Neuronal stem cell (in vitro differentiated cells): ENCODE measurements at regions not wholly inside any gene's neighbourhood (a gene's known extent, or its start where the extent isn't known, plus 50 kb on each side); places are given as distances from the start of the nearest gene placed in this dataset.

Source experiments
- DNase-seq: peaks from one replicate; pipeline ENCODE4 v3.0.0-alpha.2; 2013; ENCODE audit warnings: low spot score
- H2AFZ ChIP-seq: one replicate; pipeline ENCODE4 v1.6.1; 2013; ENCODE audit warnings: mild to moderate bottlenecking, low read length, inconsistent platforms
- H2AK5ac ChIP-seq: 2 replicates; pipeline ENCODE4 v1.6.1; 2013; ENCODE audit warnings: low read depth, mild to moderate bottlenecking, inconsistent platforms, low read length, moderate library complexity, mixed read lengths
- H2BK120ac ChIP-seq: 2 replicates; pipeline ENCODE4 v1.6.1; 2013; ENCODE audit warnings: low read depth, mild to moderate bottlenecking, inconsistent platforms, low read length, moderate library complexity, mixed read lengths
- H2BK12ac ChIP-seq: one replicate; pipeline ENCODE4 v1.6.1; 2013; ENCODE audit warnings: low read length, inconsistent platforms
- H2BK15ac ChIP-seq: 2 replicates; pipeline ENCODE4 v1.6.1; 2013; ENCODE audit warnings: mild to moderate bottlenecking, low read length, inconsistent platforms, mixed read lengths
- H2BK5ac ChIP-seq: one replicate; pipeline ENCODE4 v1.6.1; 2013; ENCODE audit warnings: inconsistent platforms, mild to moderate bottlenecking, low read length, moderate library complexity
- H3K14ac ChIP-seq: one replicate; pipeline ENCODE4 v1.6.1; 2013; ENCODE audit warnings: low read length, inconsistent platforms
- H3K18ac ChIP-seq: 2 replicates; pipeline ENCODE4 v1.6.1; 2013; ENCODE audit warnings: low read length, inconsistent platforms
- H3K23ac ChIP-seq: 2 replicates; pipeline ENCODE4 v1.6.1; 2013; ENCODE audit warnings: low read depth, mild to moderate bottlenecking, mixed read lengths, low read length, inconsistent platforms; ENCODE audit not compliant: poor library complexity
- H3K27ac ChIP-seq: replicated peaks from 3 replicates; pipeline ENCODE4 v1.5.1; 2013; ENCODE audit warnings: low read length, inconsistent platforms
- H3K27me3 ChIP-seq, 3 experiments: 2 replicates each; pipeline ENCODE4 v1.6.1; 2013; ENCODE audit warnings: low read length in 3 of 3, mild to moderate bottlenecking in 2 of 3, inconsistent platforms in 1 of 3, low read depth in 1 of 3, mixed read lengths in 1 of 3, moderate library complexity in 1 of 3; ENCODE audit not compliant: control insufficient read depth in 3 of 3, insufficient read depth in 3 of 3
- H3K36me3 ChIP-seq, 2 donors: replicated peaks in 1 of 2; 2 replicates each; pipeline ENCODE4 v1.6.1; 2013; ENCODE audit warnings: low read length in 2 of 2; ENCODE audit not compliant: control insufficient read depth in 2 of 2, insufficient read depth in 2 of 2
- H3K4ac ChIP-seq: 2 replicates; pipeline ENCODE4 v1.6.1; 2013; ENCODE audit warnings: inconsistent platforms, mild to moderate bottlenecking, low read length, moderate library complexity
- H3K4me1 ChIP-seq, 2 donors: 1 replicate in 1 of 2; 2 replicates in 1 of 2; pipeline ENCODE4 v1.6.1; 2013; ENCODE audit warnings: low read length in 2 of 2, low read depth in 1 of 2; ENCODE audit not compliant: control insufficient read depth in 2 of 2, insufficient read depth in 1 of 2
- H3K4me2 ChIP-seq: one replicate; pipeline ENCODE4 v1.6.1; 2013; ENCODE audit warnings: mild to moderate bottlenecking, low read length, inconsistent platforms; ENCODE audit not compliant: insufficient read depth, poor library complexity, severe bottlenecking
- H3K4me3 ChIP-seq, 2 donors: 2 replicates each; pipeline ENCODE4 v1.5.1; 2013; ENCODE audit warnings: low read length in 2 of 2, mild to moderate bottlenecking in 2 of 2, inconsistent platforms in 1 of 2, moderate library complexity in 1 of 2
- H3K79me1 ChIP-seq: one replicate; pipeline ENCODE4 v1.6.1; 2013; ENCODE audit warnings: low read depth, mild to moderate bottlenecking, inconsistent platforms, low read length, moderate library complexity
- H3K9ac ChIP-seq: one replicate; pipeline ENCODE4 v1.6.1; 2013; ENCODE audit warnings: mild to moderate bottlenecking, low read depth, low read length, inconsistent platforms; ENCODE audit not compliant: poor library complexity
- H3K9me3 ChIP-seq, 2 donors: replicated peaks in 1 of 2; 2 replicates each; pipeline versions ENCODE3 to v1.6.1; 2013; ENCODE audit warnings: low read length in 2 of 2, mild to moderate bottlenecking in 2 of 2, inconsistent platforms in 1 of 2, low read depth in 1 of 2, mixed read lengths in 1 of 2, moderate library complexity in 1 of 2; ENCODE audit not compliant: control insufficient read depth in 2 of 2, insufficient read depth in 1 of 2
- H4K8ac ChIP-seq: one replicate; pipeline ENCODE4 v1.6.1; 2013; ENCODE audit warnings: low read depth, mild to moderate bottlenecking, inconsistent platforms, low read length, moderate library complexity
- H4K91ac ChIP-seq: one replicate; pipeline ENCODE4 v1.6.1; 2013; ENCODE audit warnings: low read length, low read depth, mild to moderate bottlenecking, inconsistent platforms; ENCODE audit not compliant: poor library complexity
- WGBS, 2 donors: extraction: QIAGEN DNeasy Blood & Tissue Kit; methylation state at CpG; one replicate each; pipeline ENCODE4 v1.1.7; 2013; ENCODE audit warnings: missing lambda C conversion rate in 2 of 2, mixed read lengths in 1 of 2; ENCODE audit not compliant: insufficient read length in 2 of 2, insufficient replicate concordance in 1 of 2; ENCODE audit errors: extremely low coverage in 2 of 2; 5-methylcytosine and 5-hydroxymethylcytosine counted together

- H3K27ac ChIP-seq, result no peak overlapping the region
- H3K4me2 ChIP-seq, result no peak overlapping the region
- WGBS, 2 donors, result no CpG with 5 or more reads among the region's 1 CpG
- H3K4me3 ChIP-seq, result no peak overlapping the region
- no peaks in the 10 kb centered on the region for H3K79me1 ChIP-seq
- H2AFZ ChIP-seq, result no peak overlapping the region
- no peaks in the 10 kb centered on the region for H3K27me3 ChIP-seq
- H3K23ac ChIP-seq, result no peak overlapping the region
- H3K18ac ChIP-seq, result no peak overlapping the region
- H3K9me3 ChIP-seq, result no peaks in the 10 kb centered on the region
- H2AK5ac ChIP-seq, result no peak overlapping the region
- H2BK15ac ChIP-seq, result no peak overlapping the region
- no peak overlapping the region for H2BK5ac ChIP-seq
- no peak overlapping the region for H3K4ac ChIP-seq
- no peak overlapping the region for H4K91ac ChIP-seq
- H2BK12ac ChIP-seq, result no peak overlapping the region
- no peak overlapping the region for H2BK120ac ChIP-seq
- peaks cover 0 to 3% of the 10 kb centered on the region in 2 donors for H3K4me1 ChIP-seq
- no peak for DNase-seq
- no peak overlapping the region for H3K9ac ChIP-seq
- no peak overlapping the region for H4K8ac ChIP-seq
- H3K36me3 ChIP-seq, result no peaks in the 10 kb centered on the region
- H3K14ac ChIP-seq, result no peak overlapping the region
These were observed 215.2 kb upstream of the KLF4 start for GRCh38 chr9:107704774-107705173.

GRCh38 chr9:107703651-107704050, 214.1 kb upstream of the KLF4 start:
- Histone ChIP-seq H3K18ac (no peak overlapping the region), H3K4me2 (no peak overlapping the region), H3K36me3 (no peaks in the 10 kb centered on the region), H2BK12ac (no peak overlapping the region), H3K9ac (no peak overlapping the region), H2BK5ac (no peak overlapping the region), H3K9me3 (no peaks in the 10 kb centered on the region), H3K4me3 (no peak overlapping the region), H2AK5ac (no peak overlapping the region), H2BK15ac (no peak overlapping the region), H2AFZ (no peak overlapping the region), H3K27me3 (no peaks in the 10 kb centered on the region), H3K27ac (no peak overlapping the region), H4K8ac (no peak overlapping the region), H3K4ac (no peak overlapping the region), H2BK120ac (no peak overlapping the region), H3K23ac (no peak overlapping the region), H3K4me1 (peaks cover 0 to 3% of the 10 kb centered on the region in 2 donors), H4K91ac (no peak overlapping the region), H3K14ac (no peak overlapping the region), H3K79me1 (no peaks in the 10 kb centered on the region)
- no peak for DNase-seq

- no peak overlapping the region for H2BK12ac ChIP-seq
- no peak overlapping the region for H3K9ac ChIP-seq
- no peak overlapping the region for H3K18ac ChIP-seq
- no peak overlapping the region for H3K23ac ChIP-seq
- peaks cover 0 to 2% of the 10 kb centered on the region in 2 donors for H3K4me1 ChIP-seq
- H3K4me2 ChIP-seq, result no peak overlapping the region
- no peak for DNase-seq
- H2BK120ac ChIP-seq, result no peak overlapping the region
- no CpG with 5 or more reads among the region's 5 CpGs for WGBS, 2 donors
- no peaks in the 10 kb centered on the region for H3K79me1 ChIP-seq
- no peak overlapping the region for H4K8ac ChIP-seq
- no peak overlapping the region for H4K91ac ChIP-seq
- no peaks in the 10 kb centered on the region for H3K36me3 ChIP-seq
- no peak overlapping the region for H2BK15ac ChIP-seq
- H3K4me3 ChIP-seq, result no peak overlapping the region
- H3K27ac ChIP-seq, result no peak overlapping the region
- H3K14ac ChIP-seq, result no peak overlapping the region
- no peak overlapping the region for H3K4ac ChIP-seq
- no peak overlapping the region for H2BK5ac ChIP-seq
- H3K27me3 ChIP-seq, result no peaks in the 10 kb centered on the region
- H2AK5ac ChIP-seq, result no peak overlapping the region
- no peak overlapping the region for H2AFZ ChIP-seq
- no peaks in the 10 kb centered on the region for H3K9me3 ChIP-seq
These were observed 211.3 kb upstream of the KLF4 start for GRCh38 chr9:107700847-107701246.

GRCh38 chr9:107699231-107699630, 209.7 kb upstream of the KLF4 start:
- no peaks in the 10 kb centered on the region for H3K4me1 ChIP-seq
- no peak overlapping the region for H3K27ac ChIP-seq
- H3K4me2 ChIP-seq, result no peak overlapping the region
- no CpG with 5 or more reads among the region's 6 CpGs for WGBS, 2 donors
- no peaks in the 10 kb centered on the region for H3K9me3 ChIP-seq
- no peaks in the 10 kb centered on the region for H3K36me3 ChIP-seq
- no peak overlapping the region for H3K23ac ChIP-seq
- H2BK5ac ChIP-seq, result no peak overlapping the region
- no peak overlapping the region for H3K18ac ChIP-seq
- H3K27me3 ChIP-seq, result no peaks in the 10 kb centered on the region
- no peak overlapping the region for H2BK120ac ChIP-seq
- H3K14ac ChIP-seq, result no peak overlapping the region
- no peak overlapping the region for H3K9ac ChIP-seq
- no peak overlapping the region for H4K91ac ChIP-seq
- DNase-seq, result no peak
- no peaks in the 10 kb centered on the region for H3K79me1 ChIP-seq
- no peak overlapping the region for H3K4me3 ChIP-seq
- H2AFZ ChIP-seq, result no peak overlapping the region
- H3K4ac ChIP-seq, result no peak overlapping the region
- H2BK12ac ChIP-seq, result no peak overlapping the region
- H2BK15ac ChIP-seq, result no peak overlapping the region
- no peak overlapping the region for H2AK5ac ChIP-seq
- H4K8ac ChIP-seq, result no peak overlapping the region
